GM18909 (cell line): ENCODE measurements at regions not wholly inside any gene's neighbourhood (a gene's known extent, or its start where the extent isn't known, plus 50 kb on each side); places are given as distances from the start of the nearest gene placed in this dataset.

Source experiments
- ATAC-seq: cut with Tn5 transposase; IDR thresholded peaks from one replicate; pipeline ENCODE4 v1.9.1; 2021; ENCODE audit warnings: mild to moderate bottlenecking; ENCODE audit not compliant: unreplicated experiment, poor library complexity

GRCh38 chr7:33661430-33662160, 243.7 kb upstream of the BMPER start:
- ATAC-seq = no peak

GRCh38 chr7:33666531-33666930, 238.8 kb upstream of the BMPER start:
- no peak for ATAC-seq

- ATAC-seq = no peak
Measured at GRCh38 chr7:33667196-33667595, 238.1 kb upstream of the BMPER start.

- no peak for ATAC-seq
Measured at GRCh38 chr7:33669251-33669670, 236.1 kb upstream of the BMPER start.

DNA sequence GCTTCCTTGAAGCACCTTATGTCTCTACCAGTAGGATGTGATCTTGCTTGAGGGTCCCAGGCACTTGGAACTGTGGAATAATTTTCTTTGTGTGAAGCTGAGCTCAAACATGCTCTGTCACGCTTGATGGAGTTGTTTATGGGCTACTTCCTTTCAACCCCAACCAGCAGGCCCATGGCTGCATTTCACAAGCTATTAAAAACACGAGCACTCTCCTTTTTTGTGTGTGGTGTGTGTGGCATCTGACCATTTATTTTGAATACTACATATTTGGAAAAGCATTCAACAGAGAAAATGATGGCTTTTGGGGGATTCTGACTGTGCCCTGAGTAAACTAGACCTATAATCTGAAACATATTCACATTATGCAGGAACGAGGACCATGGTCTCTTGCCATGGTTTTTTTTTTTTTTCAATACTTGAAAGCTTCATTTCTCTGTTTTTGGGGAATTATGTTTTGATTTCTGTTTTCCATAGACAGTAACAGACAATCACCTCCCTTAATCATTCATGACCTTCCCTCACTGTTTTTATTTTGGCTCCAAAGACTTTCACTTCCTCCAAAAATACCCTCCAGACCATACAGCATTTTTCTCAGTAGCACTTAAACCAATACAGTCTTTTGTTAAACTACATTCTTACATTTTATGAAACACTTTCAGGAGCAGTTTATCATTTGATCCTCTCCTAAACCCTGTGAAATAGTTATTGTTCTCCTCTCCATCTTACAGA, 233.6 kb upstream of the BMPER start:
- peak; percentile 82 for ATAC-seq

- no peak for ATAC-seq
Measured at GRCh38 chr7:33673029-33673700, 232.2 kb upstream of the BMPER start.

DNA sequence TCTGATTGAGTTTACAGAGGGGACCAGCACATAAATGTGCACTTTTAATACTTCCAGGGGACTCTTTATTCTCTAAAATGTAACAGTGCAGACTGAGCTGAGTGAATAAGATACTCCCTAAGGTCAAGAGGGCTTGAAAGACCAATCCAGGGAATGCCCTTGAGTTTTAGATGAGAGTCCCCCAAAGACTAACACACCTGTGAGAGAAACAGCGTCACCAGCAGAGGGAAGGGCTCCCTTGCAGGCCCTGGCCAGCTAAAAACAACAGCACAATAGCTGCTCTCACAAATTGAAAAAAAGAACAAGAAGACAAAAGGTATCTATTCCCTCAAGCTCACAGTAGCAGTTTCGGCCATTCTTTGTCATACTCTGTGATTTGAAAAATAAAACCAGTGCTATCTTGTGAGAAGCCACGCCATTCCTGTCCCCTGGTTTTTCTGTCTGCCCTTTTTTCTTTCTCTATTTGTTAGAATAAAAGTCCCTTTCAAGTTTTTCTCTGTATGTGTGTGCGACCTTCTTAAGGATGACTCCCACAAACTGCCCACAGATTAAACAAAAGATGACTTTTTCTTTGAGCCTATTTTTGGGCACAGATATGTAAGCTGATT, 230.4 kb upstream of the BMPER start:
- ATAC-seq = no peak

GRCh38 chr7:33677556-33677955, 227.8 kb upstream of the BMPER start:
- no peak for ATAC-seq

DNA sequence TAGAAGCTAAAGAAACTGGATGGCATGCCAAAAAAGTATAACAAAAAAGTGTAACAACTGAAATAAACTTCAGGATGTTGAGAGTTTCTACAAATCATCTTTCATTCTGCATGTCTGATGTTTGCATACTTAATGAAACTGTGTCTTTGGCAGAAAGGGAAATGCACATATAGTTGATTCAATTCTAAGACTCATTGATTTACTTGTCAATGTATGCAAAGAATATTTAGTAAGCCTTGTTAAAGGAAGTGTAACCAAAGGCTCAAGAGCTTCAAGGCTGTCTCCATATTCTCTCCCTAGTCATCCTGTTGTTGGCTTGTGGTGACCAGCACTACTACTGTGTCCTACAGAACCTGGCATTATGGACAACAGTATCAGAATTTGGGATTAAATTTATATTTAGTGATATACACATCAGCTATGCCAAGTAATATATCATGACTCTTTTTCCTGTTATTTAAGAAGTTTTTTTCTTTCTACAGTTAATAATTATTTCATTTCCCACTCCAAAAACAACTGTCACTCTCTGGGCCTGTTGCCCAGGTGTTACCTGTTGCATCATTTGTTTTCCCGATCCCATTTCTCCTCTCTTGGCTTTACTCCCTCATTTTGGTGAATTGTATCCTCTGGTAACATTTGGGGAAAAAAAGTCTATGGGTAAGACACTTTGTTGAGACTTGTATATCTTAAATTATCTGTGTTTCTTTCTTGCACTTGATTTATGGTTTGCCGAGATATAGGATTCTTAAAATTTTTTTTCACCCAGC, 226.6 kb upstream of the BMPER start:
- ATAC-seq = no peak

DNA sequence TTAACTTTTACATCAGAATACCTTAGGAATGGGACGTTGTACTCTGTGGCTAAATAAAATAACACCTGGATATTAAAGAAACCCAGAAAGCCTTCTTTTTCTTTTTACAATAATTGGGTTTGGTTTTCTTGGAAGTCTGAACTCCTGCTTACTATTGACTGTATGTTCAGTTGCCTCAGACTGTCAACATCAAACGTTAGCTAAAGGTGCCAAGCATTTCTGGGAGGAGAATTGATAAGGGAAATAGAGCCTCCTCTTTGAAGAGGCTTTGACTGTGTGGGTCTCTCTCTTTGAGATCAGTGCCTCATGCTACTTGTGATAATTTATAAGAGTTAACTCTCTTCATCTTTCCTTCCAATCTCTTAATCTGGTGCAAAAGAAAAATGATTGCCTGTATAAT, 224.7 kb upstream of the BMPER start:
- ATAC-seq = no peak

GRCh38 chr7:33685503-33685902, 219.8 kb upstream of the BMPER start:
- ATAC-seq = no peak

DNA sequence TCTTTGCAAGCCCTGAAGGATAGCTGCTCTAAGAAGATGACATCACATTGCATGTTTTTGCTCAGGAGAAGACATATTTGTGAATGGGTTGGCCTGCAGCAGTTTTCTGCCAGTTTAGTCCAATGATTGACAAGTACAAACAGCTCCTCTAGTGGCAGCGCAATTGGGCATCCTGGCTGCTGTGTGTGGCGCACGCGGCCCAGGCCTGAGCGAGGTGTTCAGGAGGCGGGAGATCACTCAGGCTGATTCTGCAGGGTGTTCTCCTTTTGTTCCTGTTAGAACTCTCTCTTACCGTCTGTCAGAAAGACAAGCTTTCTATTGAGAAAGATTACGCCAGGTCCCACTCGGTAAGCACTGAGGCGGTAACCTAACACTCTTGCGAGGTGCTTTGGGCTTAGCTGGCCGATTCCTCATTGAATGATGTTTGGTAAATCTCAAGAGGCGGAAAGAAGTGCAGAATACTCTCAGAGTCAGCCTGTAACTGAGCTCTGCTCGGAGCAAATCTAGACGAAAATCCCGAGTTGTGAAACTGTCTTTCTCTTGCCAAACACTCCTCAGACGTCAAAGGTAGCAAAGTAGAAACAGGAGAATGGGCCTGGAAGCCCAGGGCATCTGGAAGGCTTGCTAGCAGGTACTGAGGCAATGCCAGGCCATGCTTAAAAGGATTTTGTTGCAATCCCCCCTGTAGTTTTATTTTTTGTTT, 219.2 kb upstream of the BMPER start:
- ATAC-seq = no peak

GRCh38 chr7:33687625-33688024, 217.7 kb upstream of the BMPER start:
- ATAC-seq = no peak

DNA sequence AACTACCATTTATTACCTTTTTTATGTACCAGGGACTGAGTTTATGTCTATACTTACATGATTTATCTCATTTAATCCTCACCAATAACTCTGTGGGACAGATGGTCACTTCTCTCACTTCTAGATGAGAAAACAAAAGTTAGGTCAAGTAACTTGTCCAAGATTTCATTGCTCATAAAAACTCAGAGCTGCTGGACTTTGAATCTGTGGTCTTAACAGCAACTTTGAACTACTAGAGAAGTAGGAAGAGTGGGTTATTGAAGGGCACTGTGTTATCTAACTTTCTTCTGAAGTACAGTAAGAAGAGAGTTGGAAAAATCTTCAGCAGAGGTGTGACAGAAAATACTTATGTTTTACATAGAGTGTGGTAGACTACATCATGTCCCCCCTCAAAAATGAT, 214.2 kb upstream of the BMPER start:
- ATAC-seq = no peak

- no peak for ATAC-seq
Measured at GRCh38 chr7:33692956-33693355, 212.4 kb upstream of the BMPER start.

GRCh38 chr7:33694006-33694405, 211.3 kb upstream of the BMPER start:
- ATAC-seq = no peak

DNA sequence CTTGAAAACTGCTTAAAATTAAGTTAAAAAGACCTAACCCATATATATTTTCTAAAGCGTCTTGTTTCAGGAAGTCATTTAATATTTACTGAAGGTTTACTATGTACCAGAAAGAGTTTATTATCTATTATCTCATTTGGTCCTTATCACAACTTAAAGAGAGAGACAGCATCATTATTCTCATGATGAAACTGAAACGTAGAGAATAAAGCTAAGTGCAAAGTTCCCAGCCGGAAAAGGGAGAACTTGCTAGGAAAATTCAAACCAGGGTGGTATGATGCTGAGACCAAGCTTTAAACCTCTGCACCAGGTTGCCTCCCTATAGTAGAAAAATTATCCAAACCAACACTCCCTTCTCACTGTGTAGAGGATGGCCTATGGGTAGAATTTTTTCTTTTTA, 207.7 kb upstream of the BMPER start:
- ATAC-seq = no peak

DNA sequence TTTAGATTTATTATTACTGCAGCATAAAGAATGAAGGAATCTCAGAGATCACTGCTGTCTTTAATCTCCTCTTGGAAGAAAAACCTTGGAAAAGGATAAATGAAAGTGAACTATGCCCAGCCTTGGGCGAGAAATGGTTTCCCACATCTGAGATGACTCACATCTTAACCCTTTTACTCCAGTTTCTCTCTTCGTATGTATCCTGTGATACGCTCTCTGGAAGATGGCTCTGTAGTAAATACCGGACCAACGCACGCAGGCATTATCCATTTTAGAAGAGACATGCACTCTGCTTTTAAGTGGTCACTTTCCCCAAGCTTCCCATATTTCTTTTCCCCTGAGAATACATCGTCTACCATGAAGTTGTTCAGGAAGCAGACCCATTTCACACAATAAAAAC, 207.3 kb upstream of the BMPER start:
- ATAC-seq = no peak

DNA sequence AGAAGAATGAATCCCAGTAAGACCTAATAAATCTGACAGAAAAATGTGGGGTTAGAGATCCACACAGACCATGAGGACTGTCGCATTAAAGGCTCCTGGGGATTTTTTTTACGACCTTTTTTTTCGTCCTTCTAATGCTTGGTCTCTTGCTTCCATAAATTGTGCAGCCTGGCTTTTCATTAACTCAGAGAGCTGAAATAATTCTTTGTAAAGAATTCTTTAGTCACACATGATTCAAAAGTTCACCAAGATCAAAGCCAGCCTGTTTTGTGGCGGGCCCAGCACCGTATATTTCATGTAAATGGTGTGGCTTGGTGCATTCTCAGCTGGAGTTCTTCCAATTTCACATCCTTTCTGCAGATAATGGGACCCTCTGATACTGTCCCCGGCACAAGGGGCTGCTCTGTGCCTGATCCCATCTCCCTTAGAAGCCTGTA, 206.6 kb upstream of the BMPER start:
- ATAC-seq = no peak
